ENCODE measurements at regions not wholly inside any gene's neighbourhood (a gene's known extent, or its start where the extent isn't known, plus 50 kb on each side); places are given as distances from the start of the nearest gene placed in this dataset.

GRCh38 chr13:62524061-62524460, 1108.4 kb upstream of the PCDH20 start:
- ChIA-PET CTCF (interaction anchor here (2.3 kb wide), 1 partner anchor 11 kb away, joined by 27 read pairs; no protein-coding TSS in a partner anchor), SMC1A (ENCODE audit: uncharacterized antibody, unreplicated experiment) (interaction anchor here (0.8 to 3.6 kb wide), 2 partner anchors 11 to 313 kb away, joined by 3 to 22 read pairs; no protein-coding TSS in a partner anchor), RAD21 (ENCODE audit: unreplicated experiment) (interaction anchor here (0.9 to 2.5 kb wide), 5 partner anchors 9 to 404 kb away, joined by 3 to 6 read pairs (median 4); no protein-coding TSS in a partner anchor), POLR2A (no interaction called here)
- in situ Hi-C loops (cut with MboI), result no loop called here
- Histone ChIP-seq H3K27ac (ENCODE audit: control insufficient read depth, insufficient read depth) (peak overlapping the region; percentile 83), H3K79me2 (ENCODE audit: control insufficient read depth, insufficient read depth, low read length) (no peaks in the 10 kb centered on the region), H3K4me3 (0 out of 2 replicates have a peak overlapping the region, but pooled peaks have one; percentile 6), H3K9ac (ENCODE audit: control insufficient read depth, insufficient read depth, low read length) (no peak overlapping the region), H3K4me1 (ENCODE audit: control insufficient read depth, insufficient read depth, low read length) (peaks cover 15% of the 10 kb centered on the region), H2AFZ (ENCODE audit: control insufficient read depth, low read depth, low read length) (peak overlapping the region; percentile 45), H3K36me3 (ENCODE audit: control insufficient read depth in 2 of 2, insufficient read depth in 2 of 2, low read length in 1 of 2) (no peaks in the 10 kb centered on the region), H3K27me3 (replicated peaks in 1 of 2; ENCODE audit: control insufficient read depth in 2 of 2, insufficient read depth in 2 of 2, low read length in 1 of 2) (no peaks in the 10 kb centered on the region), H3K4me2 (ENCODE audit: control insufficient read depth, insufficient read depth) (peak overlapping the region; percentile 82), H4K20me1 (ENCODE audit: control insufficient read depth, insufficient read depth) (no peaks in the 10 kb centered on the region), H3K9me3 (replicated peaks; ENCODE audit: control insufficient read depth, insufficient read depth, low read length) (no peaks in the 10 kb centered on the region)
- intact Hi-C loops (cut with micrococcal nuclease; ENCODE audit: unreplicated experiment), result no loop called here
- no TSS peak for BruUV-seq (replicated peaks)
- 0% methylated on average over 2 of the region's 2 CpGs for WGBS (ENCODE audit: insufficient coverage, insufficient replicate concordance, low lambda C conversion rate, missing lambda C conversion rate)
- no peak for FAIRE-seq
- ATAC-seq, result peak; percentile 90
- DNase-seq (ENCODE audit: low read depth, low spot score), result peak; percentile 30
- TF ChIP-seq PAX8 (IDR thresholded peaks at IDR 0.05) (no peak), E2F8 (IDR thresholded peaks at IDR 0.05; ENCODE audit: low read depth, partially characterized antibody) (no peak), ZBTB33 (IDR thresholded peaks at IDR 0.05) (no peak), ETV6 (conservative IDR thresholded peaks at IDR 0.05 in 1 of 2, IDR thresholded peaks at IDR 0.05 in 1 of 2; ENCODE audit: borderline replicate concordance in 1 of 2, low read depth in 1 of 2) (no peak), NR2F1 (conservative IDR thresholded peaks at IDR 0.05) (no peak), CHD1 (IDR thresholded peaks at IDR 0.05; ENCODE audit: low read depth, low read length) (no peak), RAD21 (IDR thresholded peaks at IDR 0.05; ENCODE audit: insufficient read depth, low read depth, low read length) (no peak), REST (IDR thresholded peaks at IDR 0.05; ENCODE audit: low read depth, low read length) (no peak), RAD51 (IDR thresholded peaks at IDR 0.05) (no peak), BRCA1 (IDR thresholded peaks at IDR 0.05; ENCODE audit: low read depth, low read length) (no peak), CHD4 (IDR thresholded peaks at IDR 0.05) (no peak), NKRF (conservative IDR thresholded peaks at IDR 0.05) (no peak), SRF (IDR thresholded peaks at IDR 0.05; ENCODE audit: low read depth in 2 of 2, low read length in 2 of 2) (no peak)
